Fibroblast of pulmonary artery (primary cell): ENCODE measurements at regions not wholly inside any gene's neighbourhood (a gene's known extent, or its start where the extent isn't known, plus 50 kb on each side); places are given as distances from the start of the nearest gene placed in this dataset.
A peak's percentile ranks its signal among the peaks of the same experiment; 100 is the strongest.
"Not testable (repeated sequence)": the region's sequence is repeated elsewhere in the genome, so short reads cannot be mapped to it uniquely, and the experiment has no call there.

Experiments
- DNase-seq: peaks from one replicate; pipeline ENCODE4 v3.0.0-alpha.2; 2010; ENCODE audit warnings: low read depth
- H3K4me3 ChIP-seq: replicated peaks from 2 replicates; pipeline ENCODE4 v1.5.1; 2011; ENCODE audit warnings: low read depth, mild to moderate bottlenecking, control low read depth, low read length, moderate library complexity
- CTCF ChIP-seq: IDR thresholded peaks from 2 replicates; pipeline ENCODE4 v1.5.1; 2011; ENCODE audit warnings: mild to moderate bottlenecking, control low read depth, low read length, inconsistent platforms; ENCODE audit errors: missing control alignments

- DNase-seq: no peak
- TF ChIP-seq CTCF: no peak
Measured at GRCh38 chr13:94800423-94800822, 88.1 kb upstream of the SOX21 start.

GRCh38 chr13:94799299-94799698 is 87.0 kb upstream of the SOX21 start:
- no peak overlapping the region for H3K4me3 ChIP-seq
- DNase-seq: peak; percentile 3
- no peak for TF ChIP-seq CTCF

More at GRCh38 chr13:94800423-94800822, 88.1 kb upstream of the SOX21 start:
- no peak overlapping the region for H3K4me3 ChIP-seq

- H3K4me3 ChIP-seq: no peak overlapping the region
- DNase-seq: no peak
- no peak for TF ChIP-seq CTCF
Measured at GRCh38 chr13:94798738-94799137, 86.4 kb upstream of the SOX21 start.

- no peak overlapping the region for H3K4me3 ChIP-seq
- DNase-seq: no peak
- no peak for TF ChIP-seq CTCF
Measured at GRCh38 chr13:94795292-94795691, 82.9 kb upstream of the SOX21 start.

GRCh38 chr13:94786246-94786645 is 73.9 kb upstream of the SOX21 start:
- DNase-seq, H3K4me3 ChIP-seq: not testable (repeated sequence)

- peak; percentile 81 for DNase-seq
Measured at GRCh38 chr13:94784066-94784465, 71.7 kb upstream of the SOX21 start.

GRCh38 chr13:94783489-94783888 is 71.1 kb upstream of the SOX21 start:
- H3K4me3 ChIP-seq: no peak overlapping the region
- TF ChIP-seq CTCF: no peak

More at GRCh38 chr13:94784066-94784465, 71.7 kb upstream of the SOX21 start:
- TF ChIP-seq CTCF: no peak
- H3K4me3 ChIP-seq: no peak overlapping the region

GRCh38 chr13:94780421-94780820 is 68.1 kb upstream of the SOX21 start:
- no peak for TF ChIP-seq CTCF
- no peak for DNase-seq

More at GRCh38 chr13:94783489-94783888, 71.1 kb upstream of the SOX21 start:
- no peak for DNase-seq

More at GRCh38 chr13:94780421-94780820, 68.1 kb upstream of the SOX21 start:
- H3K4me3 ChIP-seq: no peak overlapping the region
